NCI-H2196 treated with DMSO at 0.1 percent for 48 hours (cell line): ENCODE measurements at regions not wholly inside any gene's neighbourhood (a gene's known extent, or its start where the extent isn't known, plus 50 kb on each side); places are given as distances from the start of the nearest gene placed in this dataset.
"Not testable (repeated sequence)": the region's sequence is repeated elsewhere in the genome, so short reads cannot be mapped to it uniquely, and the experiment has no call there.

Source experiments
- DNase-seq: peaks from one replicate; lab custom pipeline; 2025; ENCODE audit not compliant: unreplicated experiment; lab: John Stamatoyannopoulos, UW

DNA sequence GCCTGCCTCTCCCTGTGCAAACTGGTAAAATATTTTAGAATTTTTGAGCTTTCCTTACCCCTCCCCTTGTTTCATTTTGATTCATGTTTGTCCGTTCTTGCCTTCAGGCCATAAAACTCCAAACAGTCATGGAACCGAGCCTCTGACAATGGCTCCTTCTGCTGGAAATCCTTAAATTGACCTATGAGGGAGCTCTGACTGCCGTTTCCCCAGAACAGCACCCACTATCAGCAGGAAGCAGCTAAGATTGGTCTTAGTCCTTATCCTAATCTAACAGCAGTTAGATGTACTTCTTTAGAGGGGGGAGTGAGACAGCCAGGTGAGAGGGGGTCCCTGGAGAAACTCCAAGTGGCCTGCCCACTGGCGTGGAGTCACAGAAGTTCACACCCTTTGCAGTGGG is 106.7 kb downstream of the FAM174A start:
- no peak for DNase-seq

DNA sequence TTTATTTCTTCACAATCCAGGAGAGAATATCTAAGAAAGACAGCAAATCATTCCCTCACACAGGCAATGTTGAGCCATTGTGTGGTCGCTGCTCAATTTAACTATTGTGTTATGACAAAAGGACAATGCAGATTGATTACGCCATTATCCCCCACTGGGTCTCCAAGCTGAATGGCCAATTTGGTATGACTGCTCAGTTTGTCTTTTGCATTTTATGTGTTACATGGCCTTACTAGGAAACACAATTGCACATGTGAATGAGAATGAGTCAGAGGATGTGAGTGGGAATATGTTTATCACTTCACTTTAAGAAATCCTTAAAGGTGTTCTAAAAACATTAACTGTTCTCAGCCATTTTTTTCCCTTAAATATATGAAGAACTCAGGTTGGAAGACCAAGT is 108.3 kb downstream of the FAM174A start:
- DNase-seq = no peak

DNA sequence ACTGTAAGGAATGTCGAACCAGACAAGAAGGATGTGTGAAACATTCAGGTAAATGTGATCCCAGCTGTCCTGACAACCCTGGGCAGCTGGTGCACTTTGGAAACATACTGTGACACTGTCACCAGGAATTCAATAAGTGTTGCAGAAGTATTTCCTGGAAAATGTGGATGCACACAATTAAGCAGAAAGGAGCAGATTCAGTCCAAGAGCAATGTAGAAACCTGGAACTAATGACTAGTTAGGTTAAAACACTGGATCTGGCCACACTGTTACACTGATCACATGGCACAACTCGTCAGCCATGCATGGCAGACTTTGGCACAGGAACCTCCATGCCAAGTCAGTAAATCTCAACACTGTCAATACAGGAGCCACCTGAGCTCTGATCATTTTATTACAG is 109.0 kb downstream of the FAM174A start:
- DNase-seq = no peak

DNA sequence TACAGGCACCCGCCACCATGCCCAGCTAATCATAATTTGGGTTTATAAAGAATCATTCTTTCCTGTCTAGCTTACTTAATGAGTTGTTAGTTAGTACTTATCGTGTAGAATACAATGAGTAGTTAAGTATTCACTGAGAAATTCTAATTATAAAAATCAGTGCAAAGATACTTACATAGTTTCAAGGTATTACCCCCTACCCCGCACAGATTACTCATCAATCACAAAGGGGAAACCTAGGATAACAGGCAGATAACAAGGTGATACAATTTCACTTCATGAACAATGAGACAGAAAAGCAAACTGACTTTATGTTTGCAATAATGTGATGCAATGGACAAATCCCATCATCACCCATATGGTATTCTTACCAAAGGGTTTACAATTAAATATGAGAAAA is 109.6 kb downstream of the FAM174A start:
- DNase-seq = no peak

DNA sequence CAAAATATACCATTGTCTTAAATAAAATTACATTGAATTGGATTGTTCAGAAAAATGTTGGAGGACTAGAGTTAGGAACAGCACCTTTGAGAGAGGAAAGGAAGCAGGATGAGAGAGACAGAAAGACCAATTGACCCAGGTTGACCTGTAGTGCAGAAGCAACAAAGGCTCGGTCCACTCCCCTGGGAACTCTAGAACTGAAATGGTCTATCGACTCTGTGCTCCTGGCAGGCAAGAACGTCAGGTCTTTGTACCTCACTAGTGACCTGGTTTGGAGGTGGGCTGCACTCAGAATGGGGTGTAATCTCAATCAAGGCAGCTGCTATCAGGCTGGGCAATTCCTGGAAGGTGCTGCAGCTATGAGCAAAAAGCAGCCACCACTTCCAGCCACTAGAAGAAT is 110.8 kb downstream of the FAM174A start:
- no peak for DNase-seq

DNA sequence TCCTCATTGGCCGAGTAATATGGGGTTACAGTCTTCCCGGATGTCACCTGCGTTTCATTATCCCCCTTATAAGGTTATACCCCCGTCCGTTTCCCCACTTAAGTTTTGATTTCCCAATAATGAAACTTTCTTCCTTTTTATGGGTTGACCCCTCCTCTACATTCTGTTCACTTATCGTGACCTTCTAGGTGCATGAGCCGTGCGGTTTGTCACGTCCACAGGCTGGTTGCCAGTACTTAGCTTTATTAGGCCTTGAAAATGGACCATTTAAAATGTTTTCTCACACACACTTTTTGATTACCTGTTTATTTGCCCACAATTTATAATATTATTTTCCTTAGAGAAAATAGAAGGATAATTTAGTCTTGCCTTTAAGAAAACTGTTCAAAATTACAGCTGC is 111.5 kb downstream of the FAM174A start:
- no peak for DNase-seq

DNA sequence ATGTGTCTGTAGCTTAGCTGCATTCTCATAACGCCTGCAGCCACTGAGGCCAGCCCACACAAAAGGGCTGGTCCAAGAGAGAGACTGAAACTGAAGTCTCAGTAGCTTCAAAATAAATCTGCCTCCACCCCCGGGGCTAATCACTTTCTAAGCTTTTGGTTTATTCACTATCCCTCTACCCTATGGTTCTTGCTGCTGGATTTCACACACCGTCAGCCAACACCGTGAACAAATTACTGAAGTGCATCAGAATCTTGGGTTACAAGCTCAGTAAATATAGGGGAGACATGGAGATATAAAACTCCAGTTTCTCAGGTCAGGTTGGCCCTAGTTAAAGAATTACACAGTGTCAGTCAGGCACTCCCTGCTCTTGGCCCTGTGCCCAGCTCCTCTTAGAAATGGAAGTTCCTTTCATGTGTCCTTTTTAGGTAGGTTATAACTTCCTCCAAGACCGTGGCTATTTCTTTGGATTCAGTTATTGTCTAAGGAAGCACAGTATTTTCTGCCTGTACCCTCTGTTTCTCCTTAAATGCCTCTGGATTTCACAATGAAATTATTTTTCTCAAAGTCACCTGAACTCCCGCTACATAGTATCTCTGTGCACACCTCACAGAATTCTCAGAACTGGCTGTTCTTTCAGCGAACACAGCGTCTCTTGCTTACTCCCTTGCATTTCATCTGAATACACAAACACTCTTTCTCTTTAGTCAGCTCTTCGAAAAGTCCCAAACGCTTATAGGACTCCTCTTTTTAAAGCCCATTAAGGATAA is 112.5 kb downstream of the FAM174A start:
- no peak for DNase-seq

DNA sequence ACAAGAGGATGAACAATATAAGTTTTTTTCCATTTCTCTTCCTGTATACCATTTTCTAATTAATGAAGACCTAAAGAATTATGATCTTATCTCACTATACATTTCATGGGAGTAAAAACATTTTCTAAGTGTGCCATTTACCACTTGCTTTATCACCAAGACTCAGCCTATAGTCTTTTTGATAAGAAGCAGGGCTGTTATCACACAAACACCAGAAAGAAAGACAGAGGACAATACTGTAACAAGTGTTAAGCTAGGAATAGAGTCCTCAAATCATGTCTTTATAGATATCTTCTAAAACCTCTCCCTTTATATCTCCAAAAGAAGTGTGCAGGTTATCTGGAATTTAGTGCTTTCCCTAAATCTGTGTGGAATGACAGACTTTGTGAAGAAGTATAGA is 119.7 kb downstream of the FAM174A start:
- no peak for DNase-seq

DNA sequence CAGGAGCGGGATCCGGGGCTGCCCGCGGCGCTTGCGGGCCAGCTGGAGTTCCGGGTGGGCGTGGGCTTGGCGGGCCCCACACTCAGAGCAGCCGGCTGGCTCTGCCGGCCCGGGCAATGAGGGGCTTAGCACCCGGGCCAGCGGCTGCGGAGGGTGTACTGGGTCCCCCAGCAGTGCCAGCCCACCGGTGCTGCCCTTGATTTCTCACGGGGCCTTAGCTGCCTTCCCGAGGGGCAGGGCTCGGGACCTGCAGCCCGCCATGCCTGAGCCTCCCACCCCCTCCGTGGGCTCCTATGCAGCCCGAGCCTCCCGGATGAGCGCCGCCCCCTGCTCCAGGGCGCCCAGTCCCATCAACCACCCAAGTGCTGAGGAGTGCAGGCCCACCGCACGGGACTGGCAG is 121.6 kb downstream of the FAM174A start:
- not testable (repeated sequence) for DNase-seq

DNA sequence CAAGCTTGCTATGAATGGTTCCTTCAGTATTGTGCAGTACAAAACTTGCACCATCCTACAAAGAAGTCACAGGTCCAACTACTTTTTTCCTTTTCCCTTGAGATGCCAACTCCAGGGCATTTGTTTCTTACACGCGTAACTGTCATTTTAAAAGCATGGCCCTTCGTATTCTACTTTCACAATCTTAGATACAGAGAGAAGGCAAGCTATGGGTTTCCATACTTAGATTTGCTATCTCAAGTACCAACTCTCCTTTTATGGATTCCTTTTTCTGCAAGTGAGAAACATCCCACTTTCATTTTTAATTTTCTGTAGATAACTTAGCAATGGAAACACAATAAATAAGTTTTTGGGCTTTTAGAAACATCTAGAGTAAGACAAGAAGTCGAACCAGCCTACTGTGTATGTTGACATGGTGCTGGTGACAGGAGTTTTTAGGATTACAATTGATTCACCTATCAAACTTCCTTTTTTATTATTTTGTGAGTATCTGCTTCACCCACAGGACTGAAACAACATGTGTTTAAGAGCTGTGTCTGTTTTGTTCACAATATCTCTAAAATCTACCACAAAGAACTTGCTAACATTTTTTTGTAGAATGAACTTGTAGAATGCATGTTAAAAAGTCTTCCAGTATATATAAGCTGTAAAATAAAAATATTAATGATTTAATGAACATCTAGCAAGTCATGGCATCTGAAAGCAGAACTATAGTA is 124.1 kb downstream of the FAM174A start:
- DNase-seq = no peak

DNA sequence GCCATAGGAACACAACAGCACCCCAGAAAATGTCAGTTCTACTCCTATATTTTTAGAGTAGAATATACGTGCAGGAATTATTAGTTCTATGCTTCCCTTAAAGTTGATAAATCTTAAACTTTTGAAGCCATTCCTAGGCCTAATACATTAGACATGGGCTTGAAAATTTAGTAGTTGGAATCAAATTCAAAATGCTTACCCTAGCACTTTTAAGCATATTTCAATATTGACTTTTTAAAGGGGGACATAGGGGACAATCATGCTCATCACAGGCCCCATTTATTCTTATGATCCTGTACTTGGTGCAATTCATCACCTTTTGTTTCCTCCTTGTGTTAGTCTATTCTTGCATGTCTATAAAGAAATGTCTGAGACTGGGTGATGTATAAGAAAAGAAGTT is 129.0 kb downstream of the FAM174A start:
- no peak for DNase-seq

DNA sequence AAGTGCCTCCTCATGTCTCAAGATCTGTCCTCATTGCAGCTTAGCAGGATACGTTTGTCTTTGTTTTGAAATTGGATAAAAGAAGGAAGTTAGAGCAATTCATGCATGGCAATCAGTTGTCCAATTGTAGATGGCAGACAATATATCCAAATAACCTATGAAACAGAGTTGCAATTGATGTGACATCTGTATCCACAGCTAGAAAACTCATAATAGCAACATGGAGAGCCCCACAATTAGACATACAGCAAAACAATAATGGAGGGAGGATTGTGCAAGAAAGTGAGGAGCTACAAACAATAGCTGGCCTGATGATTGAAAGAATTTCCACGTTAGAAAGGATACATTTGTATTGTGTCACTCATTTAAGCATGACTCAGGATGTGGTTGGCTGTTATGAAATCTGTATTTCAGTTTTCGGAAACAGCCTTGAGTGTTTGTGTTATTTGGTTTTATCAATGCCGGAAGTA is 132.0 kb downstream of the FAM174A start:
- DNase-seq = no peak

DNA sequence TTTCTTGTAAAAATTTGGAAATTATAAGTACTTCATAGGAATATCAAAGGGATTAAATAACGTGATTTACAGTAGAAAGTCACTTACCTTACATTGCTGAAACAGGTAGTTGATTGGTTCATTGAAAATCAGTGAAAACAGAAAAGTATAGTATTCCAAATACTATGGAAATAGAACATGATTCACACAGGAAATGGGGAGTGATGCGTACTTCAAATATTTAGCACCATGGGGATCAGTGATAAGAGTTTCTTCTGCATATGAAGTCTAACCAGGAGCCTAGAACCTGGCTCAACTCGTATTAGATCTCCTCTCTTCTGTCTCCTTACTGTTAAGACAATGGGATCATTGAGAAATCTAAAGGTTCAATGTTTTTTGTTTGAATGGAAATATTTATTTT is 133.3 kb downstream of the FAM174A start:
- DNase-seq = no peak

DNA sequence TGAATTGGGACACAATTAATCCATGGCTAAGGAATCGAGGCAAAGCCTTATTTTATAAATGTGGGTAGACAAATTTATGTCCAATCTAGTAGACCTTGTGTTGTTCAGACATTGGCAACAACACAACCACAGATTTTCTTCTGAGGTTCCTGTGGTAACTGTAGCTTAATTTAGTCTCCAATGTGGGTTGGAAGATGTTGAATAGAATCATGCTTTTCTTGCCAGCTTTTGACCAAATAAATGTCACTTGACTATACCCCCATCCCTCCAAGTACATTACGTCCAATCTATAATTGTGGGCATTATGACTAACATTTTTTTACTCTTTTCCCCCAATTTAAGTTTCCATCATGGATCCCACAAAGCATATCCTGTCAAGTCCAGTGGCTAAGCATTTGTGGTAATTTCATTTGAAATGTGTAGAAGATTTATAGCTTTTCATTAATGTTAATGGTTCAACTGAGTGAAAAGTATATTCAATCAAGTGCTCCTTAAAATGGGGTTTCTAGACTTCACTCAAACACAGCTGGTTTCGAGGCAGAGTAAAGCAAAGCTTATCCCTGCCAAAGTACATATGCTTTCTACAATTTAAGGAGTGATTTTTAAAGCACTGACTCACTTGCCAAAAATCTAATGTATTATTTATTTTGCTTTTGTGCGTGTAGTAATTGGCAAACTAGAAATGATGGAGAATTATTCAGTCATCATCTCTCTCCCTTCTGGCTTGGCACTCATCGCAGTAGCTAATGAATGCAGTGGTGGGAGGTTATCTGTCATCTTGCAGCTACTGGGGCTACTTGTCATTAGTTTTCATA is 141.8 kb downstream of the FAM174A start:
- DNase-seq = peak; percentile 90

DNA sequence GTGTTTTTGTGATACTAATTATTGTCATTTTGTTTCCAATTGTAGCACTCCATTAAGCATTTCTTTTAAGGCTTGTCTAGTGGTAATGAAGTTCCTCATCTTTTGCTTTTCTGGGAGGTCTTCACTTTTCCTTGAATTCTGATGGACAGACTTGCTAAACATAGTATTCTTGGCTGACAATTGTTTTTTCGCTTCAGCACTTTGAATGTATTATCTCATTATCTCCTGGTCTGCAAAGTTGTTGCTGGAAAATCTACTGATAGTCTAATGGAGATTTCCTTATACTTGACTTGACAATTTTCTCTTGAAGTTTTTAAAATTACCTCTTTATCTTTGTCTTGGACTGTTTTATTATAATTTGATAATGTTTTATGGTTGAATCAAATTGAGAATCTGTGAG is 147.5 kb downstream of the FAM174A start:
- no peak for DNase-seq

DNA sequence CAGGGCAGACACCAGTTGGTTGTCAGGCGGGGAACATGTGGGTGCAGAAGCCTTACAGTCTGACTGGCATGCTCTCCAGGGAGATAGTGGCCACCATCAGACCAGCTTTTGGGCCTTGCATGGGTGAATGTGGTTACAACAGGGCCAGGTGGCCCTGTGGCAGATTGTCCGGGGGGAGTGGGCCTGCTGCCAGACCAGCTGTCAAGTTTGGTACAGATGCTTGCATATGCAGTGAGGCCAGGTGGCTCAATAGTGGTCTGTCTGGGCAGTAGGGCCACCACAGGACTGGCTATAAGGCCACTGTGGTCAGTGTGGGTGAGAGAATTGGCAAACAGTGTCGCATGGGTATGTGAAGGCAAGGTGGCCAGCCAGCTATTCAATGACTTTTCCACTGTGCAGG is 148.7 kb downstream of the FAM174A start:
- DNase-seq = no peak

DNA sequence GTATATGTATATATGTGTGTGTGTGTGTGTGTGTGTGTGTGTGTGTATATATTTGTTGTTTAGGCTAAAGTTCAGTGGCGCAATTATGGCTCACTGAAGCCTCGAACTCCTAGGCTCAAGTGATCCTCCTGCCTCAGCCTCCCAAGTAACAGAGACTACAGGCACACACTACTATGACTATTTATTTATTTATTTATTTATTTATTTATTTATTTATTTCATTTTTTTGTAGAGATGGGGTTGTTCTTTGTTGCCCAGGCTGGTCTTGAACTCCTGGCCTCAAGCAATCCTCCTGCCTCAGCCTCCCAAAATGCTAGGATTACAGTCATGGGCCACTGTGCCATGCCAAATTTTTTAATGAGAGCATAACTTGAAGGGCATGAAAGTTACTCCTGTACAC is 149.9 kb downstream of the FAM174A start:
- DNase-seq = not testable (repeated sequence)

DNA sequence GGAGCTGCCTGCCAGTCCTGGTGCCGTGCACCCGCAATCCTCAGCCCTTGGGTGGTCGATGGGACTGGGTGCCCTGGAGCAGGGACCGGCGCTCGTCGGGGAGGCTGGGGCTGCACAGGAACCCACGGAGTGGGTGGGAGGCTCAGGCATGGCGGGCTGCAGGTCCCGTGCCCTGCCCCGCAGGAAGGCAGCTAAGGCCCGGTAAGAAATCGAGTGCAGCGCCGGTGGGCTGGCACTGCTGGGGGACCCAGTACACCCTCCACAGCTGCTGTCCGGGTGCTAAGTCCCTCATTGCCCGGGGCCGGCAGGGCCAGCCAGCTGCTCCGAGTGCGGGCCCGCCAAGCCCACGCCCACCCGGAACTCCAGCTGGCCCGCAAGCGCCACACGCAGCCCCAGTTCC is 153.7 kb downstream of the FAM174A start:
- not testable (repeated sequence) for DNase-seq

DNA sequence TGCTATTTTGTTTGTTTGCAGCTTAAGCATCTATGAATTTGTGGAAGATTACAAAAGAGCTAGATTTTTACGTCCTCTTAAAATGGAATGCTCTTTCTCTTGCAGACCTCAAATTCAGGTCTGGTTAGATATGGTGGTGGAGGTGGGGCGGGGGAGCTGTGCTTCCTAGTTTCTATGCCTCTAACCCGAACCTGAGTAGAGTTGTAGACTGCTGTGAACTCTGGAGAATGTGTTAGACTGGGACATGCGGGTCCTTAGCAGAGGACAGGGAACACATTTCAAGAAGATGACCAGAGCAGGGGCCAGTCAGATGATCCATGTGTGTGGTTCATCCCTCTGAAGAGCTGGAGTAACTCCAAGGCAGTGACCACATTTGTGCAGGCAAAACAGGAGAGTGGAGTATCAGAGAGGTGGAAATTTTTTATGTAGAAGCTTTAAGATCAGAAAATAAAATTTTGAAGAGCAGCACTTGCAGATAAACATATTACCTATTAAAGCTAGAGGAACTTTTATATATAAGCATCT is 154.9 kb downstream of the FAM174A start:
- DNase-seq = no peak

DNA sequence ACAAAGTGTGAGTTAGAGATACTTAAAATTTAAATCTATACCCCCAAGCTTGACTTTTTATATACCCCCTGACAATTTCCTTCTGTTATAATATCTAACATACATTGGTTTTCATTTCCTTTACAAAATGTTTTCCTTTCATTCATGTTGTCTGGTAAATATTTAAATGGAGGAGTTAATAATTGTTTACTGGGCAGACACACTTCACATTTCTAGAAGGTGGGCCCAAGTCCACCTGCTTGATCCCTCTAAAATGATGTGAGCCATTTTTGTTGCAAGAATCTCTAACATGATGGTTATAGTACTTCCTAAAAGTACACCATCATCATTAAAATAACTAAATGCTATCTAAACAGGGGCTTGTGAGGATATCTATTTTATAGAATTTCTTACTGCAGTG is 155.9 kb downstream of the FAM174A start:
- DNase-seq = no peak

DNA sequence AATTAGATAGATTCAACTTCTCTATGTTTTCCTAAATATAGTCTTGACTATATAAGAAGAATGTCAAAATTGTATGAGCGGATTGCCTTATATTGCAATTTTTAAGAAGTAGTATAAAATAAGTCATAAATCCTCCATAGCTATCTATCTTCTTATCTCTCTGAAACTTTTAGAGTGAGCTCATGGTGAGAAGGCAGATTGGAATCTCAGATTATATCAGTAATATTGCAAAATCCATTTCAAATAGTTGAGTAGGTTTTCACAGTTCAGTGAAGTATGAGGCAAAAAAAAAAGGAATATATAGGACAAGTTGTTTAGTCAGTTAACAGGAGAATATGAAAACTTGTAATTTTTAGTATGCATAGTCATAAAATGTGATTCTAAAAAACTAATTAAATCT is 156.4 kb downstream of the FAM174A start:
- DNase-seq = no peak

DNA sequence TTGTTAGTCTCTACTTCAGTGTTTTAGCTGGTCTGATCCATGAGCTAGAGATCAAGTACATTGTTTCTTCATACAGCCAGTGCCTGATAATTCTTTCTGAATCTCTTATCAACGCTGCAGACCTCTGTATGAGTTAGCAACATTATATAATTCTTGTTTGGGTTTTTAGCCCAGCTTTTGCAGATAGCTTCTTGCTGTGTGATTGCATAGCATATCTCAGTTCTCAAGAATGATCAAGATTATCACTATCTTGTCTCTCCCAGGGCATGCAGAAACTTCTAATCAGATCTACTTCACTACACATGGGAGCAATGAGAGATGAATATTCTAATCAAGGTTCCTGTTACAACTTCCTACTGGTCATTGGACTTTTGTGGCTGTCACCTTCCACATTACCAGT is 158.3 kb downstream of the FAM174A start:
- no peak for DNase-seq
